ENCODE measurements at regions not wholly inside any gene's neighbourhood (a gene's known extent, or its start where the extent isn't known, plus 50 kb on each side); places are given as distances from the start of the nearest gene placed in this dataset.

DNA sequence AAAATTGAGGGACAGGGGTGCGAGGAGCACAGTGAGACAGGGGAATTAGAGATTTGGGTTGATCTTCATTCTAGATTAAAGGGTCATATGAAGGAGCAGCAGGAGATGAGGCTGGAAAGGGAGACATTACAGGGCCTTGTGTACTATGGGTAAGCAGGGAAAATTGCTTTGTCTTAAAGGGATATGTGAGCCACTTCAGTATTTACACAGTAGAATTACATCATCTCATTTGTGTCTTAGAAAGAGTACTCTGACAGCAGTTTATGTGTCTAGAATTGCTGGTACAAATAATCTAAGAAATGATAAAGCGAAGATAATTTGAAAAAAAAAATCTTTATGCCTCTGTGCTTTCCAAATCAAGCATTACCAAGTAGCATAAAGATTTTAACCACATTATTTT is 287.0 kb upstream of the ARRDC3 start:
- no peak for TF ChIP-seq E2F4 (CRISPR knock-in tag; IDR thresholded peaks at IDR 0.05; ENCODE audit: borderline replicate concordance, low read depth)
- no peak for TF ChIP-seq CTCF (IDR thresholded peaks at IDR 0.05)
